LNCaP clone FGC (cell line): ENCODE measurements at regions not wholly inside any gene's neighbourhood (a gene's known extent, or its start where the extent isn't known, plus 50 kb on each side); places are given as distances from the start of the nearest gene placed in this dataset.
A peak's percentile ranks its signal among the peaks of the same experiment; 100 is the strongest.

Experiments used
- DNase-seq: peaks from one replicate; pipeline ENCODE4 v3.0.0-alpha.2; 2011; ENCODE audit warnings: low read depth
- H3K4me3 ChIP-seq: 2 replicates; pipeline ENCODE4 v1.5.1; 2011; ENCODE audit warnings: mild to moderate bottlenecking, low read depth, low read length, control low read depth
- TF ChIP-seq, protein P1 (sequence below): IDR thresholded peaks from 2 replicates; pipeline ENCODE4 v1.5.1; 2012; ENCODE audit warnings: mild to moderate bottlenecking; ENCODE audit not compliant: control insufficient read depth, insufficient read depth; ENCODE audit errors: extremely low read depth

DNA sequence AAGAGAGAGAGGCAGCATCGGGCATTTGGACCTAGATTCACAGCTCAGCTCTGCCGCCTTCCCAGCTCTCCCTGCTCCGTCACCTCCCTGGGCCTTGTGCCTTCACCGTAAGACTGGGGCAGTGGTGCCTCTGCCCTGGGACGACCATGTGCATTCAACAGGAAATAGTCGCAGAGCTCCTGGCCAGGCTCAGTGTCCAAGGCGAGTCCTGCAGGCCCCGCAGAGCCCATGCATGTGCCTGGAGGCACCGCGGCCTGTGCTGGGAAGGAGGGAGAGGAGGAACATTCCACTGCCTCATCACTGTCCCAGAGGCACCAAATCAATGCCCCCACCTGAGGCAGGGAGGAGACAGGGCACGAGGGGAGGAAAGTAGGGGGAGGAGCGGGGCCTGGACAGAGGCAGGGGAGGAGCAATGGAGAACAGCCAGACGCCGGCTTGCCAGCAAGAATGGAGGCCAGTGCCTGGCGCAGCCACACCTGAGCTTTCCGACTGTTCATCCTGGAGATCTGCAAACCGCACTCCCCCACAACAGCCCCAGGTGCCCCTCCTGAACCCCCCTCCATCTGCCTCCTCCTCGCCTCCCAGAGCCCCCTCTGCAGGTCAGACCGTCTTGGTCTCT lies 74.4 kb upstream of the PRR5 start:
- DNase-seq: no peak
- H3K4me3 ChIP-seq: no peak overlapping the region
- TF ChIP-seq, protein P1, sequence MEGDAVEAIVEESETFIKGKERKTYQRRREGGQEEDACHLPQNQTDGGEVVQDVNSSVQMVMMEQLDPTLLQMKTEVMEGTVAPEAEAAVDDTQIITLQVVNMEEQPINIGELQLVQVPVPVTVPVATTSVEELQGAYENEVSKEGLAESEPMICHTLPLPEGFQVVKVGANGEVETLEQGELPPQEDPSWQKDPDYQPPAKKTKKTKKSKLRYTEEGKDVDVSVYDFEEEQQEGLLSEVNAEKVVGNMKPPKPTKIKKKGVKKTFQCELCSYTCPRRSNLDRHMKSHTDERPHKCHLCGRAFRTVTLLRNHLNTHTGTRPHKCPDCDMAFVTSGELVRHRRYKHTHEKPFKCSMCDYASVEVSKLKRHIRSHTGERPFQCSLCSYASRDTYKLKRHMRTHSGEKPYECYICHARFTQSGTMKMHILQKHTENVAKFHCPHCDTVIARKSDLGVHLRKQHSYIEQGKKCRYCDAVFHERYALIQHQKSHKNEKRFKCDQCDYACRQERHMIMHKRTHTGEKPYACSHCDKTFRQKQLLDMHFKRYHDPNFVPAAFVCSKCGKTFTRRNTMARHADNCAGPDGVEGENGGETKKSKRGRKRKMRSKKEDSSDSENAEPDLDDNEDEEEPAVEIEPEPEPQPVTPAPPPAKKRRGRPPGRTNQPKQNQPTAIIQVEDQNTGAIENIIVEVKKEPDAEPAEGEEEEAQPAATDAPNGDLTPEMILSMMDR: no peak

DNA sequence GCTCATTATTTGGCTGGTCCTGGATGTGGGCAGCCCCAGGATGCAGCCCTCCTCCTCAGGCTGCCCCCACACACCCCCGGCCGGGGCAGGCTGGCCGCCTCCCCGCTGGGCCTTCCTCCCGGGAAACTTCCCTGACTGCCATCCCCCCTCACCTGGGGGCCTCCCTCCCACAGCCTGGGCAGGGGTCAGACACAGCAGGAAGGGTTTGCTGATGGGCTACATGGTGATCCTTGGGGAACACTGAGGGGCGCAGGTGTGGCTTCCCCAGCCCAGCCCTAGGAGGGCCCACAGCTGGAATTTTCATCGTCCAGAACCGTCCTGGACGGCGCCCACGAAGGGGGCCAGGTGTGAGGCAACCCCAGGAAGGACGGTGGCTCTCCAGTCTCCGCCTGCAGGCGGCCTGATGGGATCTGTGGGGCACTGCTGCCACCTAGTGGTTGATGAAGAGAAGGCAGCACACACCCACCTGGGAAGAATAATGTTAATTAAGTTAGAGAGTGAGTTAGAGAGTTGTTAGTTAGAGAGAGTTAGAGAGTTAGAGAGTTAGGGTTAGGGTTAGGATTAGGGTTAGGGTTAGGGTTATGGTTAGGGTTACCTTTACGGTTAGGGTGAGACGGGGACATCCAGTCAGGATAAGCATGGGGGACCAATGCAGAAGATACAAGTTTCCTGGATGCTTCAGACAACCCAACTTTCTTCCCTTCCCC lies 75.9 kb upstream of the PRR5 start:
- TF ChIP-seq, protein P1: peak; percentile 93
- H3K4me3 ChIP-seq: no peak overlapping the region
- peak; percentile 7 for DNase-seq

DNA sequence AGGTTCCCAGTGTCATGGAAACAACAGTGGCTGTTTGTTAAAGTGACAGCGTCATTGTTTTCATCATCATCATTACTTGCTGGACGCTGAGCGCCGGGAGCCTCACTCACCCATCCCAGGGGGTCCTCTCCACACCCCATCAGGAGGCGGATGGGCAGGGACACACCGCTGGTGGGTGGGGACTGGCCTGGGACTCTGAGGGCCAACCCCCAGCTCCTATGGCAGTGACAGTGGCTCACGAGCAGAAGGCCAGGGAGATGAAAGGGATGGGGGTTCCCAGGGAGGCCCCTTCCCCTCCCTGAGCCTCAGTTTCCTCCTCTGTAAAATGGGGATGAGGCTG lies 76.6 kb upstream of the PRR5 start:
- no peak for DNase-seq
- H3K4me3 ChIP-seq: no peak overlapping the region
- TF ChIP-seq, protein P1: no peak

DNA sequence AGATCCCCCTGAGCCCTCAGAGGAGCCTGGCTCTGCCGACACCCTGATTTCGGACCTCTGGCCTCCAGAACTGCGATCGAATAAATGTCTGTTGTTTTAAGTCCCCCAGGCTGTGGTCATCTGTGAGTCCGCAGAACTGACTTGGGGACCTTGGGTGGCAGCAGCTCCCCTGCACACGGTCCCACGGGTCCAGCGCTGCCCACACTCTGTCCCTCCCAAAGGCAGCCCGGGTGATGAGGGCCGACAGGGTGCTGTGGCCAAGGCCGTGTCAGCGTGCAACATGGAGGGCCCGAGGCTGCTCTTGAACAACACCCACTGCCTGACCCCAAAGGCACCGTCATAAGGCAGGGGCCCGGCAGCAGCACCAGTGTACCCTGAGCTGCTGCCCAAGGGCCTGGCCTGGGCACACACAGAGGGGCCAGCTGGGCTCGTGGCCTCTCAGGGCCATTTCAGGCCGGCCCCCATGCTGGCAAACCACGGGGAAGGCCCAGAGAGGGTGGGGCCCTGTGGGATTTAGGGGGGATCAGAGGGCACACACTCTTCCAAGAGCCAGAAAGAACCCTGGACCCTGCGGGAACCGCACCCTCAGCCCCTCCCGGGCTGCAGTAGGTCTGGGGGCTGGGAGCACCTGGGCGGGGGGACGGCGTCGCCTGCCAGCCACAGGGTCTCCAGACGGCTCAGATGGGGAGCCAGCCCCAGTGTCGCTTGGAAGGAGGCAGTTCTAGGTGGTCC lies 77.1 kb upstream of the PRR5 start:
- TF ChIP-seq, protein P1: no peak
- no peak for DNase-seq
- no peak overlapping the region for H3K4me3 ChIP-seq

DNA sequence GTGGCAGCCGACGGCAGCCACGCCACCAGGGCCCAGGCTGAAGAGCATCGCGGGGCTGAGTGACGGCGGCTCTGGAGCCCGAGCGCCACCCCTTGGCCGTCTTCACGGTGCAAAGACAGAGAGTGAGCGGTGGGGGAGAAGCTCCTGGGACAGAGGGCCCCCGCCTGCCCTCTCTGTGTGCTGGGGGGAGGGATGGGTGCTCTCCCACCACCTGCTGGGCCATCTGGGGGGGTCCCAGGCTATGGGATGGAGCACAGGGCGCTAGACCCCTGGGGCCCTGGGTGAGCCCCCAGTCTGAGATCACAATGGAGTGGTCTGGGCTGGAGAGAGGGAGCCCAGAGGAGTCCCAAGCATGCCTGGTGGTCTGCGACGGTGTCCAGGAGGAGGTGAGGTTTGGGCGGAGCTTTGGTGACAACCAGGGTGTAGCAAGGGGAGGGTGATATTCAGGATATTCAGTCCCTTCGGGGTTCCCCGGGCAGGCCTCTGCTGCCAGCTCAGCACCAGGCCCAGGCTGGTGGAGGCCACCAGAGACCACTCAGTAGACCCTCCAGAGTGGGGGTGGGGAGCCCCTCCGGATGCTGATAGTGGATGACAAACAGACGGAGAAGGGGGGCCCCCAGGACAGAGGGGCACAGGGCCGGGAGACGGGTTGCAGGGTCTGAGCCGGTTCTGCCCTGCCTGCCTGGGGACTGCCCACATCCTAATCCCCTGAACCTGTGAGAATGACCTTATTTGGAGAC lies 78.1 kb upstream of the PRR5 start:
- H3K4me3 ChIP-seq: no peak overlapping the region
- TF ChIP-seq, protein P1: 0 out of 2 replicates have a peak, but pooled peaks have one; percentile 14
- DNase-seq: no peak

DNA sequence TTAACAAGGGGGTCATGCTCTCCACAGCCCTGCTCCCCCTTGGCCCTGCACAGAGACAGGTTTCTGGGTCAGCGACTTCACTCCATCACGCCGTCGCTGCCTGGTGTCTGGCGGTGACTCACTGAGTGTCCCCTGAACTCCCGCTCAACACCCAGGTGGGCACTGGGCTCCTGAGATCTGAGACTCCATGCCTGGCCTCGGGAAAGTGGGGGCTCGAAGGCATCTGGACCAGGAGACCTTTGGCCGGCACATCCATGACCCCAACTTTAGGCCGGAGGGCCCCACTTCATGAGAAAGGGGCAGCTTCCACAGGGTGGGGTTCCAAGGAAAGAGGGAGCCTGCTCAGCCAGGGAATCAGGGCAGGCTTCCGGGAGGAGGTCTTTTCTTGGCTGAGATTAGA lies 79.3 kb upstream of the PRR5 start:
- no peak overlapping the region for H3K4me3 ChIP-seq
- DNase-seq: no peak
- TF ChIP-seq, protein P1: no peak
